ENCODE measurements at regions not wholly inside any gene's neighbourhood (a gene's known extent, or its start where the extent isn't known, plus 50 kb on each side); places are given as distances from the start of the nearest gene placed in this dataset.

- TF ChIP-seq, protein P1, sequence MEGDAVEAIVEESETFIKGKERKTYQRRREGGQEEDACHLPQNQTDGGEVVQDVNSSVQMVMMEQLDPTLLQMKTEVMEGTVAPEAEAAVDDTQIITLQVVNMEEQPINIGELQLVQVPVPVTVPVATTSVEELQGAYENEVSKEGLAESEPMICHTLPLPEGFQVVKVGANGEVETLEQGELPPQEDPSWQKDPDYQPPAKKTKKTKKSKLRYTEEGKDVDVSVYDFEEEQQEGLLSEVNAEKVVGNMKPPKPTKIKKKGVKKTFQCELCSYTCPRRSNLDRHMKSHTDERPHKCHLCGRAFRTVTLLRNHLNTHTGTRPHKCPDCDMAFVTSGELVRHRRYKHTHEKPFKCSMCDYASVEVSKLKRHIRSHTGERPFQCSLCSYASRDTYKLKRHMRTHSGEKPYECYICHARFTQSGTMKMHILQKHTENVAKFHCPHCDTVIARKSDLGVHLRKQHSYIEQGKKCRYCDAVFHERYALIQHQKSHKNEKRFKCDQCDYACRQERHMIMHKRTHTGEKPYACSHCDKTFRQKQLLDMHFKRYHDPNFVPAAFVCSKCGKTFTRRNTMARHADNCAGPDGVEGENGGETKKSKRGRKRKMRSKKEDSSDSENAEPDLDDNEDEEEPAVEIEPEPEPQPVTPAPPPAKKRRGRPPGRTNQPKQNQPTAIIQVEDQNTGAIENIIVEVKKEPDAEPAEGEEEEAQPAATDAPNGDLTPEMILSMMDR (IDR thresholded peaks at IDR 0.05), result no peak
- TF ChIP-seq POLR2AphosphoS5 (IDR thresholded peaks at IDR 0.05; ENCODE audit: low read depth, low read length), result no peak
- TF ChIP-seq, protein P2, sequence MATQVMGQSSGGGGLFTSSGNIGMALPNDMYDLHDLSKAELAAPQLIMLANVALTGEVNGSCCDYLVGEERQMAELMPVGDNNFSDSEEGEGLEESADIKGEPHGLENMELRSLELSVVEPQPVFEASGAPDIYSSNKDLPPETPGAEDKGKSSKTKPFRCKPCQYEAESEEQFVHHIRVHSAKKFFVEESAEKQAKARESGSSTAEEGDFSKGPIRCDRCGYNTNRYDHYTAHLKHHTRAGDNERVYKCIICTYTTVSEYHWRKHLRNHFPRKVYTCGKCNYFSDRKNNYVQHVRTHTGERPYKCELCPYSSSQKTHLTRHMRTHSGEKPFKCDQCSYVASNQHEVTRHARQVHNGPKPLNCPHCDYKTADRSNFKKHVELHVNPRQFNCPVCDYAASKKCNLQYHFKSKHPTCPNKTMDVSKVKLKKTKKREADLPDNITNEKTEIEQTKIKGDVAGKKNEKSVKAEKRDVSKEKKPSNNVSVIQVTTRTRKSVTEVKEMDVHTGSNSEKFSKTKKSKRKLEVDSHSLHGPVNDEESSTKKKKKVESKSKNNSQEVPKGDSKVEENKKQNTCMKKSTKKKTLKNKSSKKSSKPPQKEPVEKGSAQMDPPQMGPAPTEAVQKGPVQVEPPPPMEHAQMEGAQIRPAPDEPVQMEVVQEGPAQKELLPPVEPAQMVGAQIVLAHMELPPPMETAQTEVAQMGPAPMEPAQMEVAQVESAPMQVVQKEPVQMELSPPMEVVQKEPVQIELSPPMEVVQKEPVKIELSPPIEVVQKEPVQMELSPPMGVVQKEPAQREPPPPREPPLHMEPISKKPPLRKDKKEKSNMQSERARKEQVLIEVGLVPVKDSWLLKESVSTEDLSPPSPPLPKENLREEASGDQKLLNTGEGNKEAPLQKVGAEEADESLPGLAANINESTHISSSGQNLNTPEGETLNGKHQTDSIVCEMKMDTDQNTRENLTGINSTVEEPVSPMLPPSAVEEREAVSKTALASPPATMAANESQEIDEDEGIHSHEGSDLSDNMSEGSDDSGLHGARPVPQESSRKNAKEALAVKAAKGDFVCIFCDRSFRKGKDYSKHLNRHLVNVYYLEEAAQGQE (IDR thresholded peaks at IDR 0.05; ENCODE audit: insufficient read depth in 1 of 2, low read depth in 2 of 2, low read length in 1 of 2), result no peak
- no peak for TF ChIP-seq SIN3A (IDR thresholded peaks at IDR 0.05; ENCODE audit: borderline replicate concordance, insufficient read depth, low read depth, low read length)
- TF ChIP-seq TCF7L2 (IDR thresholded peaks at IDR 0.05; ENCODE audit: low read depth, low read length), result no peak
These were observed 664.0 kb downstream of the TLE4 start for GRCh38 chr9:80235752-80236151.

All from Panc1 (cell line).